Body of pancreas (tissue), 4 donors: ENCODE measurements at regions not wholly inside any gene's neighbourhood (a gene's known extent, or its start where the extent isn't known, plus 50 kb on each side); places are given as distances from the start of the nearest gene placed in this dataset.

ENCODE experiments used
- ATAC-seq: fragments of 150-250 bp; one replicate; pipeline ENCODE4 v1.9.1; 2016
- DNase-seq, 4 donors: peaks; one replicate each; pipeline ENCODE4 v3.0.0-alpha.2; 2019
- H3K27ac ChIP-seq, 4 donors: fragments of 200-600 bp; sonication (generic); 1 replicate in 3 of 4; 2 replicates in 1 of 4; pipeline versions ENCODE4 v1.5.1 to v1.6.1; 2016 to 2019; ENCODE audit warnings: mild to moderate bottlenecking in 1 of 4, mixed read lengths in 1 of 4, moderate library complexity in 1 of 4
- H3K27me3 ChIP-seq, 2 donors: fragments of 200-600 bp; sonication (generic); one replicate each; pipeline ENCODE4 v1.6.0; 2016; ENCODE audit warnings: mild to moderate bottlenecking in 1 of 2
- H3K36me3 ChIP-seq, 2 donors: fragments of 200-600 bp; sonication (generic); replicated peaks in 1 of 2; 2 replicates each; pipeline ENCODE4 v1.5.1; 2016; ENCODE audit warnings: low read depth in 2 of 2; ENCODE audit not compliant: insufficient read depth in 1 of 2
- H3K4me1 ChIP-seq: fragments of 200-600 bp; sonication (generic); one replicate; pipeline ENCODE4 v1.6.0; 2016
- H3K4me3 ChIP-seq, 2 donors: fragments of 200-600 bp; sonication (generic); 1 replicate in 1 of 2; 2 replicates in 1 of 2; pipeline ENCODE4 v1.5.1; 2016 to 2019
- H3K9me3 ChIP-seq, 3 donors: fragments of 200-600 bp; sonication (generic); 1 replicate in 2 of 3; 2 replicates in 1 of 3; pipeline ENCODE4 v1.5.1; 2016
- POLR2A ChIP-seq, 3 donors: fragments of 450-650 bp; IDR thresholded peaks; one replicate each; pipeline ENCODE4 v1.6.1; 2016; ENCODE audit warnings: antibody characterized with exemption in 3 of 3, mild to moderate bottlenecking in 2 of 3
- WGBS, 2 donors: methylation state at CpG; one replicate each; pipeline ENCODE4 v1.1.5; 2017; 5-methylcytosine and 5-hydroxymethylcytosine counted together
- intact Hi-C: fragments of 100-400 bp; cut with DNase I; formaldehyde crosslinking; loops from one replicate; pipeline ENCODE4 v1.15.1; 2023
- TF ChIP-seq, protein P1 (sequence below), 7 experiments: fragments of 450-650 bp in 4 of 7; fragments of 200-600 bp in 3 of 7; sonication (generic) in 3 of 7; IDR thresholded peaks; one replicate each; pipeline ENCODE4 v1.5.1; 2016 to 2019; ENCODE audit warnings: antibody characterized with exemption in 7 of 7

DNA sequence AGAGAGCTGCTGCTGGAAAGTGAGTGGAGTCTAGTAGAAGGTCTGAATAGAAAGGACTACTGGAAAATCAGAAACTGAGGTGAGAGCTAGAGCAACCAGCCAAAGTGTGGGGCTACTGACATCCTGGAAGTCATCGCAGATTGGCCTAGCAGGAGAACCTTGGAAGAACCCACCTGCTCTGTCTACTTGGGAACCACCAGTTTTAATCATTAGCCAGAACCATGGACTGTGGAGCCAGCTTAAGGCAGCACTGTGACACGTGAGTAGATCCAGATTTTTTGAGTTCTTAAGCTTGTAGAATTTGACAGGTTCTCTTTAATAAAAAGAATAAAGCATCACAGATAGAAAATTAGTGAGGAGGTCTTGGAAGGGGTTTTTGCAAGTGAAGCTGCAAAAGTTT, 179.1 kb upstream of the PEX5L start:
- no peaks in the 10 kb centered on the region for H3K9me3 ChIP-seq
- ATAC-seq: peak; percentile 73
- peak; percentile 19 to 59 (median 39) for DNase-seq
- no peak overlapping the region for H3K4me3 ChIP-seq
- intact Hi-C loops: no loop called here
- peaks cover 9% of the 10 kb centered on the region for H3K4me1 ChIP-seq
- H3K27me3 ChIP-seq: no peaks in the 10 kb centered on the region
- H3K27ac ChIP-seq: peak overlapping the region in 1 of 4 donors; percentile 44
- TF ChIP-seq, protein P1, sequence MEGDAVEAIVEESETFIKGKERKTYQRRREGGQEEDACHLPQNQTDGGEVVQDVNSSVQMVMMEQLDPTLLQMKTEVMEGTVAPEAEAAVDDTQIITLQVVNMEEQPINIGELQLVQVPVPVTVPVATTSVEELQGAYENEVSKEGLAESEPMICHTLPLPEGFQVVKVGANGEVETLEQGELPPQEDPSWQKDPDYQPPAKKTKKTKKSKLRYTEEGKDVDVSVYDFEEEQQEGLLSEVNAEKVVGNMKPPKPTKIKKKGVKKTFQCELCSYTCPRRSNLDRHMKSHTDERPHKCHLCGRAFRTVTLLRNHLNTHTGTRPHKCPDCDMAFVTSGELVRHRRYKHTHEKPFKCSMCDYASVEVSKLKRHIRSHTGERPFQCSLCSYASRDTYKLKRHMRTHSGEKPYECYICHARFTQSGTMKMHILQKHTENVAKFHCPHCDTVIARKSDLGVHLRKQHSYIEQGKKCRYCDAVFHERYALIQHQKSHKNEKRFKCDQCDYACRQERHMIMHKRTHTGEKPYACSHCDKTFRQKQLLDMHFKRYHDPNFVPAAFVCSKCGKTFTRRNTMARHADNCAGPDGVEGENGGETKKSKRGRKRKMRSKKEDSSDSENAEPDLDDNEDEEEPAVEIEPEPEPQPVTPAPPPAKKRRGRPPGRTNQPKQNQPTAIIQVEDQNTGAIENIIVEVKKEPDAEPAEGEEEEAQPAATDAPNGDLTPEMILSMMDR (IDR thresholded peaks at IDR 0.05): no peak
- TF ChIP-seq POLR2A (IDR thresholded peaks at IDR 0.05): no peak
- H3K36me3 ChIP-seq: no peaks in the 10 kb centered on the region
- WGBS, 2 donors: 28% methylated on average over 2 of the region's 2 CpGs

- Histone ChIP-seq H3K9me3 (peaks cover 0 to 8% (median 0%) of the 10 kb centered on the region in 3 donors), H3K4me3 (no peak overlapping the region), H3K4me1 (no peaks in the 10 kb centered on the region), H3K27ac (no peak overlapping the region), H3K27me3 (no peaks in the 10 kb centered on the region), H3K36me3 (no peaks in the 10 kb centered on the region)
- ATAC-seq (no peak), DNase-seq (no peak)
- TF ChIP-seq, protein P1 (IDR thresholded peaks at IDR 0.05): no peak
- TF ChIP-seq POLR2A (IDR thresholded peaks at IDR 0.05): no peak
- intact Hi-C loops: no loop called here
- 75 to 77% methylated on average over 3 of the region's 3 CpGs for WGBS, 2 donors
Measured at GRCh38 chr3:180223268-180223667, 186.5 kb upstream of the PEX5L start.

DNA sequence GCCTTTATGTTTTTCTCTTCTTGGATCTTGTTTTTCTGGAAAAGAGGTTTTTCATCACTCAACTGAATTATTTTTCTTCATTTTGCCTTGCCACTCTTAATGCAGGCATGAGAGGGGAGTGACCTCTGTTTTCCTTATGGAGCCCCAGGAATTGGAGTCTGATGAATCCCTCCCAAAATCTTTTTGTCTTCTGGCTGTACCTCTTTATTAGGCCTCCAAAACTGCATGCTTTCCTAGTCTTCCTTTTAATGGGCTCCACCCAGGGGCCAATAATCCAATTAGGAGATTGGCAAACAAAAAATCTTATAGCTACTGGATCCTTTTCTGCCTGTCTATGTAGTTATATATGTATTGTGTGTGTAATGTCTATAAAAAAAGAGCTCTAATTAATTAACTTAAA, 192.4 kb upstream of the PEX5L start:
- H3K27ac ChIP-seq: no peak overlapping the region
- no peaks in the 10 kb centered on the region for H3K36me3 ChIP-seq
- ATAC-seq: no peak
- H3K4me3 ChIP-seq: no peak overlapping the region
- no peaks in the 10 kb centered on the region for H3K27me3 ChIP-seq
- peaks cover 0 to 35% (median 0%) of the 10 kb centered on the region in 3 donors for H3K9me3 ChIP-seq
- intact Hi-C loops: no loop called here
- DNase-seq: no peak
- TF ChIP-seq POLR2A (IDR thresholded peaks at IDR 0.05): no peak
- TF ChIP-seq, protein P1 (IDR thresholded peaks at IDR 0.05): no peak
- H3K4me1 ChIP-seq: no peaks in the 10 kb centered on the region

DNA sequence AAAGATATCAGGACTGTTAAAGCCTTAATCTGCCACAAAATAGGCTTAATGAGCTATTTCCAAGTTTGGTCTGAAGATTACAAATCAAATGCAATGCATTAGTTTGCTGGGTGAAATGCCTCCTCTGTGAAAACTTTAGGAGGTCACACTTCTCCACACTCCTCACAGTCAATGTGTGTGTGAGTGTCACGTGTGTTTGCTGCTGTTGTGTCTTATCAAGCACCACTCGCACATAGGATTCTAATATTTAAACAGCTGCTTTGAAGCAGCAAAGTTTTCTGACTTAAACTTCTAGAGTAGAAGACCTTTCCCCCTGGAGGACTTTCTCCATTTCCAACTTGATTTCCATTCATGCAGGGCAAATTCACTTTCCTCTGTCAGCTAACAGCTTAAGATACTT, 203.2 kb upstream of the PEX5L start:
- ATAC-seq (peak; percentile 95), DNase-seq (peak; percentile 35 to 70 (median 62))
- intact Hi-C loops: no loop called here
- H3K27me3 ChIP-seq: no peaks in the 10 kb centered on the region
- no peaks in the 10 kb centered on the region for H3K36me3 ChIP-seq
- H3K9me3 ChIP-seq: peaks cover 0 to 4% (median 0%) of the 10 kb centered on the region in 3 donors
- WGBS, 2 donors: 9 to 12% methylated on average over 2 of the region's 2 CpGs
- H3K4me1 ChIP-seq: peaks cover 23% of the 10 kb centered on the region
- TF ChIP-seq POLR2A (IDR thresholded peaks at IDR 0.05): no peak
- TF ChIP-seq, protein P1 (IDR thresholded peaks at IDR 0.05): no peak
- no peak overlapping the region for H3K4me3 ChIP-seq
- peak overlapping the region; percentile 19 to 76 (median 48) for H3K27ac ChIP-seq

- ATAC-seq (no peak), DNase-seq (no peak)
- no peaks in the 10 kb centered on the region for H3K36me3 ChIP-seq
- TF ChIP-seq, protein P1 (IDR thresholded peaks at IDR 0.05): no peak
- no peak for TF ChIP-seq POLR2A (IDR thresholded peaks at IDR 0.05)
- WGBS, 2 donors: 65 to 81% methylated on average over 5 of the region's 5 CpGs
- H3K9me3 ChIP-seq: no peaks in the 10 kb centered on the region
- intact Hi-C loops: no loop called here
- H3K4me3 ChIP-seq: no peak overlapping the region
- H3K4me1 ChIP-seq: no peaks in the 10 kb centered on the region
- H3K27me3 ChIP-seq: no peaks in the 10 kb centered on the region
- H3K27ac ChIP-seq: no peak overlapping the region
Measured at GRCh38 chr3:180246688-180247195, 210.0 kb upstream of the PEX5L start.
